Psoas muscle (tissue), 7 donors: ENCODE measurements at regions not wholly inside any gene's neighbourhood (a gene's known extent, or its start where the extent isn't known, plus 50 kb on each side); places are given as distances from the start of the nearest gene placed in this dataset.

ENCODE experiments used
- ATAC-seq, 4 donors: fragments of 200-7000 bp; cut with Tn5 transposase; one replicate each; pipeline ENCODE4 v1.9.1; 2020; ENCODE audit warnings: moderate library complexity in 3 of 4, mild to moderate bottlenecking in 2 of 4
- DNase-seq, 2 donors: peaks; one replicate each; pipeline ENCODE4 v3.0.0-alpha.2; 2020
- H3K27ac ChIP-seq: fragments of 200-600 bp; one replicate; pipeline ENCODE4 v1.8.0; 2022
- H3K27me3 ChIP-seq, 3 donors: fragments of 200-600 bp in 1 of 3; one replicate each; pipeline versions ENCODE4 v1.6.1 to v1.8.0; 2013 to 2022; ENCODE audit warnings: low read length in 2 of 3, mild to moderate bottlenecking in 2 of 3, moderate library complexity in 1 of 3; ENCODE audit not compliant: insufficient read depth in 3 of 3
- H3K36me3 ChIP-seq, 2 donors: fragments of 200-600 bp in 1 of 2; one replicate each; pipeline versions ENCODE4 v1.6.1 to v1.8.0; 2013 to 2022; ENCODE audit warnings: low read depth in 1 of 2, mild to moderate bottlenecking in 1 of 2, moderate library complexity in 1 of 2; ENCODE audit not compliant: insufficient read depth in 1 of 2
- H3K4me1 ChIP-seq: fragments of 200-600 bp; one replicate; pipeline ENCODE4 v1.8.0; 2022
- H3K4me3 ChIP-seq: fragments of 200-600 bp; one replicate; pipeline ENCODE4 v1.8.0; 2022; ENCODE audit warnings: mild to moderate bottlenecking
- H3K9me3 ChIP-seq: fragments of 200-600 bp; one replicate; pipeline ENCODE4 v1.8.0; 2022
- WGBS, 3 donors: extraction: QIAGEN DNeasy Blood & Tissue Kit; methylation state at CpG; one replicate each; pipeline versions ENCODE4 v1.1.6 to v1.1.7; 2013; 5-methylcytosine and 5-hydroxymethylcytosine counted together
- intact Hi-C, 2 donors: fragments of 100-400 bp; cut with DNase I; formaldehyde crosslinking; loops; one replicate each; pipeline versions ENCODE4 v1.11.0 to v1.14.2; 2022
- TF ChIP-seq, protein P1 (sequence below): fragments of 200-600 bp; IDR thresholded peaks from one replicate; pipeline ENCODE4 v1.8.0; 2022; ENCODE audit warnings: antibody characterized with exemption
- donor health status: healthy with polysubstance abuse.
- donor health status: DM: no; HTN: no; CAD: no; lungs with moderate emphysema.
- donor health status: Bipolar disorder and iron deficiency.
- donor health status: healthy.
- donor health status: DM: yes; HTN: yes; CAD: no.
- donor health status: DM: no; HTN: no; CAD: no.
- donor health status: DM: yes; HTN: yes; CAD: no.

DNA sequence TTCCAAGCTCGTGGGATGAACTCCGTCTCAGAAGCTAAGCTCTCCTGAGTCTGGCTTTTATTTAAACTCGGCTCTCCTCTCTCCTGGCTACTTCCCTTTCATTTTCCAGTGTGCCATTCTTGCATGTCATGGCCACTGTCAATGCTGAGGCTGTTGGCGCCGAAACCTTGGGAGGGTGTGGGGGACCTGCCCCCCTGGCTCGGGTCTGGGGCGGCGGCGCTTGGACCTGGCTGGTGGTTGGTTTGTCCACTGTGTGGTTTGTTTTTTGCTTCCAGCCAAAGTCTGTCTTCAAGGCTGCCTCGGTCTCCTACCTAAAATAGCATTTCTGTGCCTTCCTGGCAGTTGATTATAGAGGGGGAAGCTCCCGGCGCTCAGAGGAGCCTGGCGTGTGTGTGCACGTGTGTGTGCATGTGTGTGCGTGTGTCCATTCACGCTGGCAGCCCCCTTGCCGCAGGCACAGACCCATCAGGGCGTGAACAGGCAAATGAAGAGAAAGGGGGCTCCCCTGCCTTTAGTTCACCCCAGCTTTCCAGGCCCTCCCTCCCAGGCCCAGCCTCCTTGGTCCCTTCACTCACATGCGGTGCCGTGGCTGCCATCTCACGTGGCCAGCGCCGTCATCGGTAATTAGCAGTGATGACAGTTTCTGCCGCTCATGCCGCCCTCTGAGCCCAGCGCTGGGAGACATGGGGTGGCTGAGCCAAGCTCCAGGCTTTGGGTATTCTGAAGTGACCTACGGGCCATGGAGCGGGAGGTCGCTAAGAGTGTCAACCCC, 179.9 kb downstream of the SEC14L1 start:
- DNase-seq (peak; percentile 65 to 70), ATAC-seq (no peak)
- peak overlapping the region; percentile 66 for H3K4me3 ChIP-seq
- no peaks in the 10 kb centered on the region for H3K27me3 ChIP-seq
- H3K36me3 ChIP-seq: no peaks in the 10 kb centered on the region
- H3K9me3 ChIP-seq: no peaks in the 10 kb centered on the region
- 72 to 80% (median 79%) methylated on average over 30 of the region's 30 CpGs for WGBS, 3 donors
- H3K4me1 ChIP-seq: peaks cover 58% of the 10 kb centered on the region
- peak overlapping the region; percentile 81 for H3K27ac ChIP-seq
- intact Hi-C loops: loop anchor here in 1 of 2 donors (5.0 kb wide), 1 partner anchor 33 kb away; no protein-coding TSS in a partner anchor
- TF ChIP-seq, protein P1, sequence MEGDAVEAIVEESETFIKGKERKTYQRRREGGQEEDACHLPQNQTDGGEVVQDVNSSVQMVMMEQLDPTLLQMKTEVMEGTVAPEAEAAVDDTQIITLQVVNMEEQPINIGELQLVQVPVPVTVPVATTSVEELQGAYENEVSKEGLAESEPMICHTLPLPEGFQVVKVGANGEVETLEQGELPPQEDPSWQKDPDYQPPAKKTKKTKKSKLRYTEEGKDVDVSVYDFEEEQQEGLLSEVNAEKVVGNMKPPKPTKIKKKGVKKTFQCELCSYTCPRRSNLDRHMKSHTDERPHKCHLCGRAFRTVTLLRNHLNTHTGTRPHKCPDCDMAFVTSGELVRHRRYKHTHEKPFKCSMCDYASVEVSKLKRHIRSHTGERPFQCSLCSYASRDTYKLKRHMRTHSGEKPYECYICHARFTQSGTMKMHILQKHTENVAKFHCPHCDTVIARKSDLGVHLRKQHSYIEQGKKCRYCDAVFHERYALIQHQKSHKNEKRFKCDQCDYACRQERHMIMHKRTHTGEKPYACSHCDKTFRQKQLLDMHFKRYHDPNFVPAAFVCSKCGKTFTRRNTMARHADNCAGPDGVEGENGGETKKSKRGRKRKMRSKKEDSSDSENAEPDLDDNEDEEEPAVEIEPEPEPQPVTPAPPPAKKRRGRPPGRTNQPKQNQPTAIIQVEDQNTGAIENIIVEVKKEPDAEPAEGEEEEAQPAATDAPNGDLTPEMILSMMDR: no peak

DNA sequence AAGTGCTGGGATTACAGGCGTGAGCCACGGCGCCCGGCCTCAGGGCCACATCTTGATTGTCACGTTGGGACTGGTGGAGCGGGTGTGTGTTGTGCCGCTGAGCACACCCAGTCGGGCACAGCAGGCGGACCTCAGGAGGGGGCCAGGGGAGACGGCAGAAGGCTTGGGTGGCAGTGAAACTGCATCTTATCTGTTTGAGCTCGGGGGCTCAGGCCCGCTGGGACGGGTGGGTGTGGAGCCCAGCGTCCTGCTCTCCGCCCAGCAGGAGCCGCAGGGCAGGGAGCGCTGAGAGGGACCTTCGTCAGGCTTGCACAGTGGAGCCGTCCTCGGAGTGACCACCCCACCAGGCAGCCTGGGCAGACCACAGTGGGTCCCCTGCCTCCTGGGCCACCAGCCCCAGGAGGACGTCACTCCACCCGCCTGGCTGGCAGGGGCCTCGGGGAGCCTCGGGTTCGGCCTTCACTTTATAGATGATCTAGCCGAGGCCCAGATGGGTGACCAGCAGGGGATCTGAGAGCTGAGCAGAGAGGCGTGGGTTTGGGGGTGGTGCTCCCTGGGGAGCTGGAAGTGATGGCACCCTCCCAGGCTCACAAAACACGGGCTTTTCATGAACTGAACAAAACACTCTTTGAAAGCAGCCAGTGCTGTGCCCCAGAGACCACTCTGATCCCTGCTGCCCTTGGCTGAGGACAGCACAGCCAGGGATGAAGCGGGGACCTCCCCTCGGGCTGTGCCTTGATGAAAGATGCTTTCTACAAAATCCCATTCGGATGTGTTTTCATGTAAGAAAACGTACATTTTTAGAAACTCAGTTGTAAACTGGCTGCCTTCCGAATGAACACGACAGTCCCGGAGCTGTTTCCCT, 181.1 kb downstream of the SEC14L1 start:
- intact Hi-C loops: loop anchor here in 1 of 2 donors (5.0 kb wide), 1 partner anchor 35 kb away; no protein-coding TSS in a partner anchor

DNA sequence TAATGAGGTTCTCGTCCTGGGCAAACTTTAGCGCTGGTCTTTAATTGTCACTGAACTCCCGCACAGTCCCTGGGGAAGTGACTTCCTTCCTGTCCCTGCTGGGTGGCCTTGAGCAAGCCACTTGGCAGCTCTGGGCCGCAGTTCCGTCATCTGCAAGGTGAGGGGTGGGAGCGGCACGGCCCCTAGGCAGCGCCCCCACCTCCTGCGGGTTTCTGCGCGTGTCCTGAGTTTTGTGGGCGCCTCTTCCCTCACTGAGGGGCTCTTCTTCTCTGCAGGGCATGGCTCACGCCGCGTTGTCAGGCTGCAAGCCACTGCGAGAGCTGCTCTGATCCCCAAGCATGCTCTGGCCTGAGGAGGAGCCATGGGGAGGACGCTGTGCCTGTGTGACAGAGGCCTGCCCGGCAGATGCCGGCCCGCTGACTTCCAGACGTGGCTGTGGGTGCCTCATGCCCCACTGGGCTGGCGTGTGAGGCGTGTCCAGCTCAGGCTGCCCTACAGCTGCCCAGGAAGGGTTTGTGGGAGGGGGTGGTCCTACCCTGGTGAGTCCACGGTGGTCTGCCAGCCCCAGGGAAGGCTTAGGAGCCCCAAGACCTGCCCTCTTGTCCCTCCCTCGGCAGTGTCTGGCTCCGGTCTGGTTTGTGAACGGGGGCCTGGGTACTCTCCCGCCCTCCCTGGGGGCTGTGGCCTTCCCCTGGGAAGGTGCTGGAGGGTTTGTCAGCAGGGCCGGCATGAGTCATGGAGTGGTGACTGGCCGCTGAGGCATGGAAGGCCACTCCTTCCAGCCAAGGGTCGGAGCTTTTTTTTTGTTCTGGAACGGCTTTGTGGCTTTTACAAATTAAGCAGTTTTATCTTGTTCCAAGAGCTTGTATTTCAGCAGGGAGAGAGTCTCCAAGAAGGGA, 182.0 kb downstream of the SEC14L1 start:
- WGBS, 3 donors: 51 to 56% (median 54%) methylated on average over 28 to 32 of the region's 32 CpGs
- no peaks in the 10 kb centered on the region for H3K36me3 ChIP-seq
- H3K27ac ChIP-seq: peak overlapping the region; percentile 88
- TF ChIP-seq, protein P1: no peak
- H3K4me1 ChIP-seq: peaks cover 52% of the 10 kb centered on the region
- H3K27me3 ChIP-seq: no peaks in the 10 kb centered on the region
- no peaks in the 10 kb centered on the region for H3K9me3 ChIP-seq
- ATAC-seq (peak; percentile 70 to 77 (median 73)), DNase-seq (peak; percentile 91 to 92)
- peak overlapping the region; percentile 66 for H3K4me3 ChIP-seq
- intact Hi-C loops: loop anchor here (1.0 to 5.0 kb wide), 2 partner anchors 35 kb away; no protein-coding TSS in a partner anchor

More for the DNA sequence above, 181.1 kb downstream of the SEC14L1 start:
- TF ChIP-seq, protein P1: no peak
- peaks cover 52% of the 10 kb centered on the region for H3K4me1 ChIP-seq
- peak overlapping the region; percentile 66 for H3K4me3 ChIP-seq
- no peaks in the 10 kb centered on the region for H3K9me3 ChIP-seq
- WGBS, 3 donors: 79 to 86% (median 85%) methylated on average over 34 to 35 of the region's 35 CpGs
- H3K27me3 ChIP-seq: no peaks in the 10 kb centered on the region
- H3K36me3 ChIP-seq: no peaks in the 10 kb centered on the region
- peak overlapping the region; percentile 88 for H3K27ac ChIP-seq
- ATAC-seq: no peak
- DNase-seq: no peak
